ENCODE measurements at regions not wholly inside any gene's neighbourhood (a gene's known extent, or its start where the extent isn't known, plus 50 kb on each side); places are given as distances from the start of the nearest gene placed in this dataset.

DNA sequence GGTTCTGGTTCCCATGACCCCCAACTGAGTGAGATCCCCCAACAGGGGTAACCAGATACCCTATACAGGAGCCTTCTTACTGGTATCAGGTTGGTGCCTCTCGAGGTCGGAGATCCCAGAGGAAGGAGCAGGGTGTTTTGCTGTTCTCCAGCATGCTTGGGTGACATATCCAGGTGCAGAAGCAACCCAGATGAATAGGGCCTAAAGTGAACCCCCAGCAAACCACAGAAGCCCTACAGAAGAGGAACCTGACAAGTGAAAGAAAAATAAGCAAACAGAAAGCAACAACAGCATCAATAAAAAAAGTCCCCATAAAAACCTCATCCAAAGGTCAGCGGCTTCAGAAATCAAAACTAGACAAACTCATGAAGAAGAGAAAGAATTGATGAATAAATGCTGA lies 633.4 kb upstream of the CXADR start:
- in situ Hi-C loops (cut with HindIII; ENCODE audit: low pct_unique_long_range_greater_than_20kb, low sequenced_read_pairs) = no loop called here
- no peak for TF ChIP-seq JUND (IDR thresholded peaks at IDR 0.05; ENCODE audit: low read depth)
- DNase-seq (ENCODE audit: low read depth in 1 of 2, low spot score in 1 of 2) = no peak

DNA sequence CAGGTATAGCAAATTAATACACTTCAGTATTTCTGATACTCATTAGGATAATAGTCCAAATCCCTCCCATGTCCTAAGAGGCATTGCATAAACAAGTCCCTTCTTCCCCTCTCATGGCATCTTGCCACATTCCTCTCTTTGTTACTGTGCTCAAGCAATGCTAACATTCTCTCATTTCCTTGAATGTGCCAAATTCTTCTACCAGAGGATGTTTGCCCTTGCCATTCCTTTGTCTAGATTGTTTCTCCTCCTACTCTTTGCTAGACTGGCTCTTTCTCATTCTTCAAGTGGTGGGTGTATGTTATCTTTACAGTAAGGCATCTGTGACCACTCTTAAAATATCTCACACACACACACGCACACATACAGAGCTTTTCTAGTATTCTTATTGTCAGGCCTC lies 621.0 kb upstream of the CXADR start:
- DNase-seq (ENCODE audit: low read depth in 1 of 2, low spot score in 1 of 2) = peak; percentile 2 to 83
- TF ChIP-seq JUND (IDR thresholded peaks at IDR 0.05; ENCODE audit: low read depth) = no peak
- in situ Hi-C loops (cut with HindIII; ENCODE audit: low pct_unique_long_range_greater_than_20kb, low sequenced_read_pairs) = no loop called here

DNA sequence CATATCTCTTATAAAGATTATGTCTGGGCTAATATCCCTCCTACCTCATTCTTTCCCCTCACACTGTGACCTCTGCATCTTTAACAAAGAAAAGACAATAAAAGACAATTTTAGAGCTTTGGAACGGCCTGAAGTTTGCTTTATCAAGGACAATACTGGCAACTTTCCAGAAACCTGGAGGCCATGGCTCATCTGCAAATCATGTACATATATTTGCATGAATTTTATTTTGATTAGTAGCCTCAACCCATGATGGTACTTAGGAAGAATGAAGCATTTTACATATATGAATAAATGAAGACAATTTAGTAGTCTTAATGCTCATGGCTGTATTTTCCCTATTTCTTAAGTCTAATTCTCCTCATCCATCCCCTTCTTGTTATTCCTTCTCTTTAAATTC lies 612.2 kb upstream of the CXADR start:
- in situ Hi-C loops (cut with HindIII; ENCODE audit: low pct_unique_long_range_greater_than_20kb, low sequenced_read_pairs) = no loop called here

DNA sequence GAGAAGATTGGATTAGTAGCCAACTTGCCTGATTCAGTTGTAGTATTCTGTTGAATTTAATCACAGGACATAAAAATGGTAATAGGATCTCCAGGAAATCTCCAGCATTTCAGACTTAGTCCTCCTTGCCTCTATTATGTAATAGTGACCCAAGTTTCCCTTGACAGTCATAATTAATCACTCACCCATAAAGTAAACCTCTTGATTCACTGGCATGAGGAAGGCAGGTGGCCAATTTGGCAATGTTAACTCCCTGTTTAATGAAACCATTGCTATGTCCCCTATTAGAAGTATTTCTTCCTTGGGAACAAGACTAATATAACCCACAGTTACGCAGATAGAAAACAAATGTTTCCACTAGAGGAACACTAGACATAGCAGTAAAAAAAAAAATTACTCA lies 604.8 kb upstream of the CXADR start:
- in situ Hi-C loops (cut with HindIII; ENCODE audit: low pct_unique_long_range_greater_than_20kb, low sequenced_read_pairs) = no loop called here
- no peak for TF ChIP-seq JUND (IDR thresholded peaks at IDR 0.05; ENCODE audit: low read depth)
- no peak for DNase-seq (ENCODE audit: low read depth in 1 of 2, low spot score in 1 of 2)

More for the DNA sequence above, 612.2 kb upstream of the CXADR start:
- DNase-seq (ENCODE audit: low read depth in 1 of 2, low spot score in 1 of 2) = no peak
- TF ChIP-seq JUND (IDR thresholded peaks at IDR 0.05; ENCODE audit: low read depth) = no peak

DNA sequence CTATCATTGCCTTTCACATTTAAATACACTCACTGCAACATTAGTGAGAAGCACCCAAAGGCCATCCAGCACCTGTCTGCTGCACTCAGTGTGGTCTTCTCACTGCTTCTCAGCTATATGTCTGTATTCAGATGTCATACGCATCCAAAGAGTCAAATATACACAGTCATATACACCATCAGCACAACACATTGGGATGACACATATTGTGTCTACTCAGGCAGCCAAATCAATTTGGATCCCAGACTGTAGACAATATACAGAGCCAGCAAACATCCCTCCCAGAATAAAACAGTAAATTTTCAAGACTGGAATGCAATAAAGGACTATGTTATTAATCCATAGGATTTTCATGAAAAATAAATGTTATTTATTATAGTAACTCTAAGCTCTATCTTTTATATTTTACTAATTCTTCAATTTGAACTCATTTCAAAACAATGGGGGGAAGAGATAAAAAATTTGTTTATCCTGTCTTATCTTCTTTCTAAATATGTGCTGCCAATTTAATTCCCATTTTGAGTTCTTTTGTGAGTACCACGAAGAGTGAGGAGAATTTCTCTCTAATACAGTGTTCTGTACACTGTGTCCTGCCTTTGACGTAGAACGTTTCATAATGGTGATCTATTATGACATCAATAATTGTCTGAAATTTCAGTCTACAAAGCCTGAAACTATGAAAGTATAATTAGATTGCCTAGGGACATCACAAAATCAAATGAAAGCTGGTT lies 602.2 kb upstream of the CXADR start:
- DNase-seq (ENCODE audit: low read depth in 1 of 2, low spot score in 1 of 2) = no peak
- no peak for TF ChIP-seq JUND (IDR thresholded peaks at IDR 0.05; ENCODE audit: low read depth)
- in situ Hi-C loops (cut with HindIII; ENCODE audit: low pct_unique_long_range_greater_than_20kb, low sequenced_read_pairs) = no loop called here

DNA sequence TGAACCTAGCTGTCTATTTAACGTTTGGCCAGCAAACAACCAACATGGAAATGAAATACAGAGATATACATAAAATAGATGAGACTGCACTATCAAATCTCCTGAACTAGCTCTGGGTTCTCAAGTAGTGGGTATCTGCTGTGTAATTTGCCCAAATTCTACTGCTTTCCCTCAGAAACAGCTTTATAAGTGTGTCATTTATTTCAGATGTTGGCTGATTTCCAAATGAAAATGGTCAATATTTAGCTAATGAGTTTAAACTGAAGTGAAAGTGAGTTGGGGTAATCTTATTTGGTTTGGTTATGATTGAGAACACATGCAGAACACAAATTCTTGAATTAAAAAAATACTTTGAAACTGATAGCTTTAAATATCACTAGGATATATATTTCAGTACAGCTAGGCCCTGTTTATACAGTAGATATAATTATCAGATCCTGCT lies 601.7 kb upstream of the CXADR start:
- no peak for DNase-seq (ENCODE audit: low read depth in 1 of 2, low spot score in 1 of 2)
- no peak for TF ChIP-seq JUND (IDR thresholded peaks at IDR 0.05; ENCODE audit: low read depth)
- in situ Hi-C loops (cut with HindIII; ENCODE audit: low pct_unique_long_range_greater_than_20kb, low sequenced_read_pairs) = no loop called here

DNA sequence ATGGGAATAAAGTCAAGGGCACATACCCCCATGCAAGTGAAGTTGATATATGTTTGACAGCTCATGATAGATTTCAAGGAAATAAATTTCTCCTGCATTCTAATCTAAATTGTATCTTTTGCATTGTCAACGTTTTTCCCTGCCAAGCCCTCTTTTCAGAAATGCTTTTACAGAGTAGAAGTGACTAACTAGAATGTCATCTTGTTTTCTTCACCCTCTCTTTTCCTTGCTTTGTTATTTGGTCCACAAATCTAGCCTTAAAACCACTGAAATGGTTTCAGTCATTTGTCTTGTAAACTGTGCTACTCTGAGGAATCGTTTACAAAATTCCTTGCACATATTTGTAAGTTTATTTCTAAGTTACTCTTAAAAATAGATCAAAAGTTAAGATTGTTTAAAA lies 600.8 kb upstream of the CXADR start:
- TF ChIP-seq JUND (IDR thresholded peaks at IDR 0.05; ENCODE audit: low read depth) = no peak
- no peak for DNase-seq (ENCODE audit: low read depth in 1 of 2, low spot score in 1 of 2)
- in situ Hi-C loops (cut with HindIII; ENCODE audit: low pct_unique_long_range_greater_than_20kb, low sequenced_read_pairs) = no loop called here

DNA sequence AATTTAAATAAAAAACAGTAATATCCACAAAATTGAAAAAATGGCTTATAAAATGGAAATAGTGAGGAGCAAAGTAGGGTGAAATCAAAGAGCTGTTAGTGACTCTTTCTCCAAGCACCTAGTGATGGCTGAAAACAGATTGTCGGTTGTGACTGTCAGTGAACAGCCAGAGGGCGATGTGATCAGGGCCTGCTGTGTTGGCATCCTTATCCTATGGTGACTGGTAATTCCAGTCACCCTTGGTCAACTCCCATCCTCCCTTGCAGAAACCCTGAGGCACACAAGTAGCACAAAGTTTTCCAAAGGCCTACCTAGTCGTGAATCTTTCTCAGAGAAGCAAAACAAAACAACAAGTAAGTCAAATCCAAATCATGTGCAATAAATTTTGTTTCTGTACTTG lies 599.8 kb upstream of the CXADR start:
- DNase-seq (ENCODE audit: low read depth in 1 of 2, low spot score in 1 of 2) = peak in 1 of 2 experiments; percentile 62
- in situ Hi-C loops (cut with HindIII; ENCODE audit: low pct_unique_long_range_greater_than_20kb, low sequenced_read_pairs) = no loop called here

DNA sequence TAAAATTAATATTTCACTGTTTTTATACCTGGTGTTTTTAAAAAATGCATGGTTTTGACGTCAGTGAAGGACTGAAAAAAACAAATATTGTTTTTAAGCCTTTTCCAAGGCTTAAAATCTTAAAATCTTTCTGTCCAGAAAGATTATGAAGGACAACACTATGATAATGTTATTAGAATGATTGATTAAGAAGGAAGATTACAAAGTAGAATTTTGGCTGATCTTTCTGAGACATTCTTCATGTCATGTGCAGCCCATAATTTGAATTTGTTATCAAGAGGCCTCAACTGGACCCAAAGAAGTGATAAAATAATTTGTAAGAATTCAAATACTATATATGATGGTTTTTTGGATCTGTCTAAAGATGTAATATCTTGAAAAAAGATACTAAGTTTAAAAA lies 584.4 kb upstream of the CXADR start:
- in situ Hi-C loops (cut with HindIII; ENCODE audit: low pct_unique_long_range_greater_than_20kb, low sequenced_read_pairs) = no loop called here
- DNase-seq (ENCODE audit: low read depth in 1 of 2, low spot score in 1 of 2) = no peak
- no peak for TF ChIP-seq JUND (IDR thresholded peaks at IDR 0.05; ENCODE audit: low read depth)

More for the DNA sequence above, 599.8 kb upstream of the CXADR start:
- TF ChIP-seq JUND (IDR thresholded peaks at IDR 0.05; ENCODE audit: low read depth) = no peak

DNA sequence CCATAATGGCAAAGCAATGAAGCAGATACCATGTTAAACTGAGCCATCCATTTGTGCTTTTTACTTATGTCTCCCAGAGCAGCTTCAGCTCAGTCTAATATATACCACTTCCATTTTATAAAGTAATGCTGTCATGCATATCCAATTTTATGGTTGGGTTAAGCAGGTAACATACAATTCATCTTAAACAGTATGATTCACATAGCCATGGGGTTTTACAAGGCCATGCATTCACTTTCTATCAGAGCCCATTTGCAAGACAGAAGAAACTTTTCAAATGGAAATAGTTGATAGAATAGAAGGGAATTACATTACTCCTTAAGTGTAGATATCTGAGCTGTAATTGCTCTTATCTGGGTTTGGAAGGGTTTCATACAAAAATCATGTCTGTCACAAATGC lies 580.5 kb upstream of the CXADR start:
- in situ Hi-C loops (cut with HindIII; ENCODE audit: low pct_unique_long_range_greater_than_20kb, low sequenced_read_pairs) = no loop called here
- no peak for DNase-seq (ENCODE audit: low read depth in 1 of 2, low spot score in 1 of 2)
- no peak for TF ChIP-seq JUND (IDR thresholded peaks at IDR 0.05; ENCODE audit: low read depth)

DNA sequence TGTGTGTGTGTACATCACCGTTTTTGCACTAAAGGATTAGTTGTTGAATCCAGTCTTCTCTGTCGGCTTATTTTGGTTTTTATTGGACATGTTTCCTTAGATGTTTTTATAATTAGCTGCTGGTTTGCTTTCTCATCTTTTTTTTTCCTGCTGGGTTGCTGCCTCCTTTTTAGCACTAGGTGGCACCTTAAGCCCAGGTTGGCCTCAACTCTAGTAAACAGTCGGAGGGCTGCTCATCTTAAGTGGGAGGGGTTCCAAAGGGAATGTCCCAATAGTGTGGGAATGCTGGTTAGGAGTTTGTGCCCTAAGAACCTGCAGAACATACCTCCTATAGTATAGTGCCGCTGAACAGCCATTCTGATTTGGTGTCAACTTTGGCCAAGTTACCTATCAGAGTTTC lies 570.1 kb upstream of the CXADR start:
- no peak for TF ChIP-seq JUND (IDR thresholded peaks at IDR 0.05; ENCODE audit: low read depth)
- in situ Hi-C loops (cut with HindIII; ENCODE audit: low pct_unique_long_range_greater_than_20kb, low sequenced_read_pairs) = no loop called here
- DNase-seq (ENCODE audit: low read depth in 1 of 2, low spot score in 1 of 2) = peak in 1 of 2 experiments; percentile 72

DNA sequence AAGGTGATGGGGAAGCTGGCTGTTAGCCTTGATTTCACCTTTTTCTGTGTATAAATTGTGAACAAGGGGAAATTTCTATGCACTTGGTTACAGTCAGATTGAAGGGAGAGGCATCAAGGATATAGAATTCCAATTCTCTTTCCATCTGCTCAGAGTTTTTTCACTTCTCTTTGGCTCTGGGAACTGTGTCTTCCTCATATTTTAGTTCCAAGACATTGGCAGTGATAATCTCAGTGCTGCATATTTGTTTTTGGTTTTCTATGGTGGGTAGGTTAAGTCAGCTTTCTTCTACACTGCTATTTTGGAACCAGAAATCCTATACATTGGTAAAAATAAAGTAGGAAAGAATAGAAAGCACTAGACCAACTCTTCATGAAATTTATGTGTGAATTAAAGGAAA lies 569.6 kb upstream of the CXADR start:
- in situ Hi-C loops (cut with HindIII; ENCODE audit: low pct_unique_long_range_greater_than_20kb, low sequenced_read_pairs) = no loop called here

DNA sequence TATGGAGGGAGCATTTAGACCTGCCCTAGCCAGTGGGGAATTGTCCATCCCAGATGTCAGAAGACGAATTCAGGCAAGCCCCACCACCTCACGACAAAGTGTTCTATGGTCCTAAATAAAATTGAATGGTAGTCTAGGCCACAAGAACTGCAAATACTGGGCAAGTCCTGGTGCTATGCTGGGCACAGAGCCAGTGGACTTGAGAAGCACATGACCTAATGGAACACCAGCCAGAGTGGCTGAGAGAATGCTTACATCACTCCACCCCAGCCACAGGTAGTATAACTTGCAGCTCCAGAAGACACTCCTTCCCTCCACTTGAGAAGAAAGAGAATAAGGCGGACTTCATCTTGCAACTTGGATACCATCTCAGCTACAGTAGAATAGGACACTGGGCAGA lies 567.3 kb upstream of the CXADR start:
- peak in 1 of 2 experiments; percentile 17 for DNase-seq (ENCODE audit: low read depth in 1 of 2, low spot score in 1 of 2)
- TF ChIP-seq JUND (IDR thresholded peaks at IDR 0.05; ENCODE audit: low read depth) = no peak
- in situ Hi-C loops (cut with HindIII; ENCODE audit: low pct_unique_long_range_greater_than_20kb, low sequenced_read_pairs) = no loop called here

More for the DNA sequence above, 569.6 kb upstream of the CXADR start:
- DNase-seq (ENCODE audit: low read depth in 1 of 2, low spot score in 1 of 2) = no peak
- TF ChIP-seq JUND (IDR thresholded peaks at IDR 0.05; ENCODE audit: low read depth) = no peak

DNA sequence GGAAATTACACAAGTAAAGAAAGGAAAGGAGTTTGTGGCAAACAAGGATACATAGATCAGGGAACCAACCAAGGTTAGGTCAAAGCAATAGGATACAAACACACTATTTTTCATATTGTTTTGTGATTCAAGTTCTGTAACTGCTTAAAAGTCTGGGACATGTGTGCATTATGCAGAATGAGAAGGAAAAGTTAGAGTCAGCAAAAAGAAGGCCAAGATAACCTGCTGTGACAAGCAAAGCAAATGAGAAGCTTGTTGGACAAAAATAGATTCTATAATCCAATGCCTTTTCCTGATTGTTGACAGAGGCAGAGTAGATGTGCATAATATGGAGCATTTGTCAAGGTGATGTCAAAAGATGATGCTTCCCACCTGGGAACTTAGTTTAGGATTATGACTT lies 556.0 kb upstream of the CXADR start:
- DNase-seq (ENCODE audit: low read depth in 1 of 2, low spot score in 1 of 2) = no peak
- in situ Hi-C loops (cut with HindIII; ENCODE audit: low pct_unique_long_range_greater_than_20kb, low sequenced_read_pairs) = no loop called here
- no peak for TF ChIP-seq JUND (IDR thresholded peaks at IDR 0.05; ENCODE audit: low read depth)
